Endothelial cell (in vitro differentiated cells): ENCODE measurements at regions not wholly inside any gene's neighbourhood (a gene's known extent, or its start where the extent isn't known, plus 50 kb on each side); places are given as distances from the start of the nearest gene placed in this dataset.

Experiments used
- DNase-seq: peaks from one replicate; pipeline ENCODE4 v3.0.0; 2021; ENCODE audit warnings: low spot score
- H3K27ac Mint-ChIP-seq: one replicate; pipeline ENCODE4 v1.8.0; 2021; ENCODE audit warnings: mixed read lengths, inconsistent platforms; ENCODE audit not compliant: unreplicated experiment
- H3K27me3 Mint-ChIP-seq: one replicate; pipeline ENCODE4 v1.8.0; 2021; ENCODE audit warnings: mild to moderate bottlenecking, moderate library complexity, mixed read lengths, inconsistent platforms; ENCODE audit not compliant: unreplicated experiment
- H3K36me3 Mint-ChIP-seq: one replicate; pipeline ENCODE4 v1.8.0; 2021; ENCODE audit warnings: mild to moderate bottlenecking, low read depth, mixed read lengths, inconsistent platforms; ENCODE audit not compliant: unreplicated experiment
- H3K4me1 Mint-ChIP-seq: one replicate; pipeline ENCODE4 v1.8.0; 2021; ENCODE audit warnings: mild to moderate bottlenecking, mixed read lengths, inconsistent platforms; ENCODE audit not compliant: unreplicated experiment
- H3K4me3 Mint-ChIP-seq: one replicate; pipeline ENCODE4 v1.8.0; 2021; ENCODE audit warnings: mild to moderate bottlenecking, mixed read lengths, inconsistent platforms; ENCODE audit not compliant: unreplicated experiment
- H3K9me3 Mint-ChIP-seq: one replicate; pipeline ENCODE4 v1.8.0; 2021; ENCODE audit warnings: mixed read lengths, inconsistent platforms; ENCODE audit not compliant: unreplicated experiment
- TF ChIP-seq, protein P1 (sequence below): fragments of 200-600 bp; sonication (generic); IDR thresholded peaks from one replicate; pipeline ENCODE4 v1.5.0; 2021; ENCODE audit warnings: antibody characterized with exemption; ENCODE audit not compliant: unreplicated experiment

DNA sequence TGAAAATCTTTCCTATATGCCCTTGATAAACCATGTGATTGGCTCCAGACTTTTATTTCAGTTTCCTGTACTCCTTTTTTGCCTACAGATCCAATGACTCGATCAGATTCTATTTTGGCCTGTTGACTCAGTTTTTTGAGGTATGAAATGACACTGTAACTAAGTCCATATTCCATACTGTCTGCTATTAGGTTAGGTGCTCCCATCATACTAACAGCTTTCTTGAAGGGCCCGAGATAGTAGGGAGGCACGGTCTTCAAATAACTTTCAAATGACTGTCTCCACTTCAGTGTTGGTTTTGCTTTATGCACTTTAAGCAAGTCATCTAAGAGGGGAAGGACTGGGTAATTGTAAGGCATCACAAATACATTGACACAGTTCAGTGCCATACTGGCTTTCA is 295.4 kb upstream of the DAB2 start:
- Mint-ChIP-seq H3K36me3 (no peaks in the 10 kb centered on the region), H3K4me1 (no peaks in the 10 kb centered on the region), H3K9me3 (no peaks in the 10 kb centered on the region), H3K27ac (no peak overlapping the region), H3K27me3 (no peaks in the 10 kb centered on the region), H3K4me3 (no peak overlapping the region)
- TF ChIP-seq, protein P1, sequence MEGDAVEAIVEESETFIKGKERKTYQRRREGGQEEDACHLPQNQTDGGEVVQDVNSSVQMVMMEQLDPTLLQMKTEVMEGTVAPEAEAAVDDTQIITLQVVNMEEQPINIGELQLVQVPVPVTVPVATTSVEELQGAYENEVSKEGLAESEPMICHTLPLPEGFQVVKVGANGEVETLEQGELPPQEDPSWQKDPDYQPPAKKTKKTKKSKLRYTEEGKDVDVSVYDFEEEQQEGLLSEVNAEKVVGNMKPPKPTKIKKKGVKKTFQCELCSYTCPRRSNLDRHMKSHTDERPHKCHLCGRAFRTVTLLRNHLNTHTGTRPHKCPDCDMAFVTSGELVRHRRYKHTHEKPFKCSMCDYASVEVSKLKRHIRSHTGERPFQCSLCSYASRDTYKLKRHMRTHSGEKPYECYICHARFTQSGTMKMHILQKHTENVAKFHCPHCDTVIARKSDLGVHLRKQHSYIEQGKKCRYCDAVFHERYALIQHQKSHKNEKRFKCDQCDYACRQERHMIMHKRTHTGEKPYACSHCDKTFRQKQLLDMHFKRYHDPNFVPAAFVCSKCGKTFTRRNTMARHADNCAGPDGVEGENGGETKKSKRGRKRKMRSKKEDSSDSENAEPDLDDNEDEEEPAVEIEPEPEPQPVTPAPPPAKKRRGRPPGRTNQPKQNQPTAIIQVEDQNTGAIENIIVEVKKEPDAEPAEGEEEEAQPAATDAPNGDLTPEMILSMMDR, result no peak
- no peak for DNase-seq

- Mint-ChIP-seq H3K4me1 (no peaks in the 10 kb centered on the region), H3K27me3 (no peaks in the 10 kb centered on the region), H3K4me3 (no peak overlapping the region), H3K27ac (no peak overlapping the region), H3K9me3 (no peaks in the 10 kb centered on the region), H3K36me3 (no peaks in the 10 kb centered on the region)
- TF ChIP-seq, protein P1, result no peak
- DNase-seq, result no peak
Observed at GRCh38 chr5:39717176-39717897, 292.6 kb upstream of the DAB2 start.

GRCh38 chr5:39716532-39717028 is 291.8 kb upstream of the DAB2 start:
- Mint-ChIP-seq H3K27me3 (no peaks in the 10 kb centered on the region), H3K4me3 (no peak overlapping the region)
- TF ChIP-seq, protein P1, result no peak

DNA sequence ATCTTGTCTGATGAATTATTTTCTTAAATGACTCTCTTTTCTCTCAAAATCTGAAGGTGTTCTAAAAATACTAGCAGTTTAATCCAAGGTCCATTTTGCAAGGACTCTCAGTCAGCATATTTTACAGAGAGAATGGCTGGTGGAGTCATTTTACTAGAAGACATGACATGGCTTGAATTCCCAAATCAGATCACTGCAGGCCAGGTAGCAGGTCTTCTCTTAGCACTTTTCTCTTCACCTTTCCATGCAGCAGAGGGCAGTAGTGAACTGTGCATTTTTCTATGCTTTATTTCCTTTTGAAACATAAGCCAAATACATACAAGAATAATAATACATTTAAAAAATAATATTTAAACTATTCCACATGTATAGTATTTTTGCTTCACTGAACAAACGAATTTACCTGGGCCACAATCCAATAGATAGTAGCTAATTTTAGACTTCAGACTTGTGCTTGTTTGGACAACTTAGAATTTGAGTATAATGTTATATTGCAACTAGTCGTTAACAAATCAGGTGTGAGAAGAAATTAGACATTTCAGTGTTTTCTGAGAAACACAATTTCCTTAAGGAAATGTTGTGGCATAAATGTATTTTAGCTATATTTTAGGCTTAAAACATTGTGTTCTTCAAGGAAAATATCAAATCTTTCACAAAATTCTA is 289.4 kb upstream of the DAB2 start:
- TF ChIP-seq, protein P1, result peak; percentile 57
- H3K27me3 Mint-ChIP-seq, result no peaks in the 10 kb centered on the region
- H3K9me3 Mint-ChIP-seq, result no peaks in the 10 kb centered on the region
- H3K4me1 Mint-ChIP-seq, result peaks cover 2% of the 10 kb centered on the region
- H3K4me3 Mint-ChIP-seq, result no peak overlapping the region
- peak; percentile 45 for DNase-seq
- no peak overlapping the region for H3K27ac Mint-ChIP-seq
- no peaks in the 10 kb centered on the region for H3K36me3 Mint-ChIP-seq

More at GRCh38 chr5:39716532-39717028, 291.8 kb upstream of the DAB2 start:
- Mint-ChIP-seq H3K36me3 (no peaks in the 10 kb centered on the region), H3K9me3 (no peaks in the 10 kb centered on the region), H3K27ac (no peak overlapping the region), H3K4me1 (no peaks in the 10 kb centered on the region)
- DNase-seq, result peak; percentile 51
